Heart left ventricle (tissue), 13 donors: ENCODE measurements at regions not wholly inside any gene's neighbourhood (a gene's known extent, or its start where the extent isn't known, plus 50 kb on each side); places are given as distances from the start of the nearest gene placed in this dataset.

ENCODE experiments used
- CTCF ChIP-seq, 12 donors: fragments of 200-600 bp; sonication (generic) in 4 of 12; IDR thresholded peaks; one replicate each; pipeline versions ENCODE4 v1.5.0 to v1.8.0; 2018 to 2022; ENCODE audit warnings: antibody characterized with exemption in 12 of 12, mild to moderate bottlenecking in 5 of 12
- POLR2A ChIP-seq, 2 donors: fragments of 450-650 bp; IDR thresholded peaks; one replicate each; pipeline ENCODE4 v1.6.1; 2017; ENCODE audit warnings: antibody characterized with exemption in 2 of 2, mild to moderate bottlenecking in 2 of 2, moderate library complexity in 2 of 2
- donor health status: ischemic (EF 13 %, LVEDD 7.1; RV severe dilation, severe dysfunction).
- donor health status: DM: no; HTN: yes; CAD: no.
- donor health status: DM: no; HTN: no; CAD: no.
- donor health status: ischemic (EF 25% LVEDD 6.9; RV normal size, moderate dysfunction).
- donor health status: ischemic (EF 25% LVEDD 5.7; RV mildly dilated, moderate dysfunction).
- donor health status: ischemic (EF 35%, LVEDD 5.7; RV mildly dilated, moderate dysfunction).
- donor health status: nonischemic (EF 11% LVEDD 7.7; RV severe dilation, severe dysfunction).
- donor health status: DM: yes; HTN: yes; CAD: no.
- donor health status: PGD.
- donor health status: ischemic (EF 29% LVEDD 5.4; RV normal size, mild dysfunction).
- donor health status: nonischemic (EF 23%, LVEDD 6.1; RV moderate dilation, normal function).

GRCh38 chr18:10234281-10234680, 220.2 kb upstream of the APCDD1 start:
- TF ChIP-seq POLR2A (IDR thresholded peaks at IDR 0.05) (no peak), CTCF (IDR thresholded peaks at IDR 0.05) (no peak)
